IPS-15b (cell line): ENCODE measurements at regions not wholly inside any gene's neighbourhood (a gene's known extent, or its start where the extent isn't known, plus 50 kb on each side); places are given as distances from the start of the nearest gene placed in this dataset.
"Not testable (repeated sequence)": the region's sequence is repeated elsewhere in the genome, so short reads cannot be mapped to it uniquely, and the experiment has no call there.

ENCODE experiments used
- H3K27me3 ChIP-seq: one replicate; pipeline ENCODE4 v1.6.1; 2013; ENCODE audit warnings: low read length; ENCODE audit not compliant: control insufficient read depth, insufficient read depth
- H3K36me3 ChIP-seq: one replicate; pipeline ENCODE4 v1.6.1; 2013; ENCODE audit warnings: low read length; ENCODE audit not compliant: control insufficient read depth, insufficient read depth
- H3K4me1 ChIP-seq: one replicate; pipeline ENCODE4 v1.6.1; 2013; ENCODE audit warnings: mild to moderate bottlenecking, low read length; ENCODE audit not compliant: control insufficient read depth, insufficient read depth
- H3K4me3 ChIP-seq: one replicate; pipeline ENCODE4 v1.5.1; 2013; ENCODE audit warnings: low read depth, low read length
- H3K9ac ChIP-seq: one replicate; pipeline ENCODE4 v1.6.1; 2013; ENCODE audit warnings: low read depth, mild to moderate bottlenecking, low read length
- H3K9me3 ChIP-seq: one replicate; pipeline ENCODE4 v1.6.1; 2013; ENCODE audit warnings: mild to moderate bottlenecking, low read length; ENCODE audit not compliant: control insufficient read depth, insufficient read depth

- Histone ChIP-seq H3K27me3 (no peaks in the 10 kb centered on the region), H3K9ac (peak overlapping the region; percentile 97), H3K4me3 (peak overlapping the region; percentile 90), H3K4me1 (peaks cover 14% of the 10 kb centered on the region), H3K36me3 (peaks cover 8% of the 10 kb centered on the region), H3K9me3 (no peaks in the 10 kb centered on the region)
Measured at GRCh38 chr16:31713071-31713944, 160.3 kb upstream of the ZNF267 start.

- Histone ChIP-seq H3K9me3 (no peaks in the 10 kb centered on the region), H3K27me3 (no peaks in the 10 kb centered on the region), H3K4me1 (peaks cover 14% of the 10 kb centered on the region), H3K9ac (peak overlapping the region; percentile 97), H3K36me3 (no peaks in the 10 kb centered on the region), H3K4me3 (peak overlapping the region; percentile 90)
Measured at GRCh38 chr16:31713945-31714902, 159.4 kb upstream of the ZNF267 start.

DNA sequence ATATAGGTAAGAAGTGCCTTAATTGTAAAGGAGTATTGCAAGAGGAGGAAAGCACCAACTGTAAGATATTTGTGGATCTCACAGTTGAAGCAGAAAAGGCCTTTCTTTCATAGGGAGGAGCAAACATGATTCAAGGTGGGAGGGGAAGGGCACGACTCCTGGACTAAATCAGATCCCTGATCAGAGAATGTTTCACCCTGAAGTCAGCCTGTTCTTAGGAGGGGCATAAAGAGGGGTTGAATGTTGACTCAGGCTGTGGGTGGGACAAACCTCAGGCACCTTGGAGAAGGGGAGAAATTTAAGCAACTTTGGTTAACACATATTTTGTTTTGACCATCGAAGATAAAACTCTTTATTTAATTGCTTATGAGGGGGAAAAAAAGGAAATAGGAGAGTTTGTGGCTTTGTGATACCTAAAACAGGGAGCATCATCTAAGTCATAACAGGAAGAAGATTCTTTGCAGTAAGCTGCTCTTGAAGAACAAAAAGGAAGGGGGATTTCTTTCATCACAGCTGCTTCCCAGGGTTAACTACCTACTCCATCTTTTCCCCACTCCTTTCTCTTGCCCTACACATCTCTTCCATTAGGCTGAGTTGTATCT is 158.6 kb upstream of the ZNF267 start:
- Histone ChIP-seq H3K9me3 (no peaks in the 10 kb centered on the region), H3K9ac (no peak overlapping the region), H3K27me3 (no peaks in the 10 kb centered on the region), H3K4me3 (peak overlapping the region; percentile 90), H3K4me1 (peaks cover 14% of the 10 kb centered on the region), H3K36me3 (no peaks in the 10 kb centered on the region)

- H3K9ac ChIP-seq, result no peak overlapping the region
- no peaks in the 10 kb centered on the region for H3K27me3 ChIP-seq
- no peaks in the 10 kb centered on the region for H3K36me3 ChIP-seq
- no peaks in the 10 kb centered on the region for H3K9me3 ChIP-seq
- peaks cover 14% of the 10 kb centered on the region for H3K4me1 ChIP-seq
- no peak overlapping the region for H3K4me3 ChIP-seq
Measured at GRCh38 chr16:31715915-31716314, 157.7 kb upstream of the ZNF267 start.

GRCh38 chr16:31718998-31719397 is 154.6 kb upstream of the ZNF267 start:
- H3K9me3 ChIP-seq, result no peaks in the 10 kb centered on the region

DNA sequence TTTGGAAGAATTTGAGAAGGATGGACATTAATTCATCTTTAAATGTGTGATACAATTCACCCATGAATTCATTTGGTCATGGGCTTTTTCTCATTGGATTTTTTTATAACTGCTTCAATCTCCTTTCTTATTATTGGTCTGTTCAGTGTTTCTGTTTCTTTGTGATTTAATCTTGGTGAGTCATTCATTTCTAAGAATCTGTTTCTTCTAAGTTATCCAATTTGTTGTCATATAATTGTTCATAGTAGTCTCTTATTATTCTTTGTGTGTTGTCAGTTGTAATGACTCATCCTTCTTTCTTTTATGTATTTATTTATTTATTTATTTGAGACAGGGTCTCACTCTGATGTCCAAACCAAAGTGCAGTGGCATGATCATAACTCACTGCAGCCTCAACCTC is 146.1 kb upstream of the ZNF267 start:
- Histone ChIP-seq H3K9me3 (no peaks in the 10 kb centered on the region), H3K27me3 (no peaks in the 10 kb centered on the region), H3K4me3 (no peak overlapping the region), H3K9ac (no peak overlapping the region), H3K36me3 (peaks cover 6% of the 10 kb centered on the region), H3K4me1 (no peaks in the 10 kb centered on the region)

More at GRCh38 chr16:31718998-31719397, 154.6 kb upstream of the ZNF267 start:
- Histone ChIP-seq H3K4me3 (no peak overlapping the region), H3K9ac (no peak overlapping the region), H3K4me1 (peaks cover 6% of the 10 kb centered on the region), H3K27me3 (no peaks in the 10 kb centered on the region), H3K36me3 (no peaks in the 10 kb centered on the region)

GRCh38 chr16:31734265-31734664 is 139.3 kb upstream of the ZNF267 start:
- no peaks in the 10 kb centered on the region for H3K4me1 ChIP-seq
- no peaks in the 10 kb centered on the region for H3K9me3 ChIP-seq
- no peak overlapping the region for H3K4me3 ChIP-seq
- H3K36me3 ChIP-seq, result peaks cover 3% of the 10 kb centered on the region
- no peaks in the 10 kb centered on the region for H3K27me3 ChIP-seq
- no peak overlapping the region for H3K9ac ChIP-seq

- not testable (repeated sequence) for H3K4me3 ChIP-seq, H3K9me3 ChIP-seq, H3K36me3 ChIP-seq, H3K9ac ChIP-seq, H3K27me3 ChIP-seq, H3K4me1 ChIP-seq
Measured at GRCh38 chr16:31745098-31745497, 128.5 kb upstream of the ZNF267 start.

GRCh38 chr16:31745900-31746299 is 127.7 kb upstream of the ZNF267 start:
- Histone ChIP-seq H3K4me3 (no peak overlapping the region), H3K36me3 (peaks cover 3% of the 10 kb centered on the region), H3K27me3 (no peaks in the 10 kb centered on the region), H3K9me3 (peaks cover 9% of the 10 kb centered on the region), H3K9ac (no peak overlapping the region), H3K4me1 (no peaks in the 10 kb centered on the region)

GRCh38 chr16:31754998-31755615 is 118.5 kb upstream of the ZNF267 start:
- Histone ChIP-seq H3K9me3 (peaks cover 48% of the 10 kb centered on the region), H3K27me3 (no peaks in the 10 kb centered on the region), H3K4me3 (no peak overlapping the region), H3K4me1 (no peaks in the 10 kb centered on the region), H3K36me3 (peaks cover 8% of the 10 kb centered on the region), H3K9ac (no peak overlapping the region)

- Histone ChIP-seq H3K9ac (no peak overlapping the region), H3K27me3 (no peaks in the 10 kb centered on the region), H3K36me3 (no peaks in the 10 kb centered on the region), H3K4me1 (no peaks in the 10 kb centered on the region), H3K9me3 (peaks cover 13% of the 10 kb centered on the region), H3K4me3 (no peak overlapping the region)
Measured at GRCh38 chr16:31764103-31764502, 109.5 kb upstream of the ZNF267 start.
